SK-N-MC (cell line): ENCODE measurements at regions not wholly inside any gene's neighbourhood (a gene's known extent, or its start where the extent isn't known, plus 50 kb on each side); places are given as distances from the start of the nearest gene placed in this dataset.

ENCODE experiments used
- EZH2 ChIP-seq: fragments of 200-600 bp; sonication (generic); IDR thresholded peaks from one replicate; pipeline ENCODE4 v1.6.1; 2017; ENCODE audit warnings: antibody characterized with exemption
- POLR2AphosphoS5 ChIP-seq: IDR thresholded peaks from 2 replicates; pipeline ENCODE4 v1.6.1; 2012; ENCODE audit warnings: mild to moderate bottlenecking, low read depth, low read length, borderline replicate concordance

- TF ChIP-seq EZH2: no peak
- no peak for TF ChIP-seq POLR2AphosphoS5
Observed at GRCh38 chr1:14189381-14189780, 409.1 kb upstream of the KAZN start.
